NCI-H1048 (cell line): ENCODE measurements at regions not wholly inside any gene's neighbourhood (a gene's known extent, or its start where the extent isn't known, plus 50 kb on each side); places are given as distances from the start of the nearest gene placed in this dataset.
"Not testable (repeated sequence)": the region's sequence is repeated elsewhere in the genome, so short reads cannot be mapped to it uniquely, and the experiment has no call there.

Experiments used
- DNase-seq: peaks from one replicate; lab custom pipeline; 2025; lab: John Stamatoyannopoulos, UW

GRCh38 chr11:90318651-90319050 is 95.8 kb upstream of the CHORDC1 start:
- no peak for DNase-seq

DNA sequence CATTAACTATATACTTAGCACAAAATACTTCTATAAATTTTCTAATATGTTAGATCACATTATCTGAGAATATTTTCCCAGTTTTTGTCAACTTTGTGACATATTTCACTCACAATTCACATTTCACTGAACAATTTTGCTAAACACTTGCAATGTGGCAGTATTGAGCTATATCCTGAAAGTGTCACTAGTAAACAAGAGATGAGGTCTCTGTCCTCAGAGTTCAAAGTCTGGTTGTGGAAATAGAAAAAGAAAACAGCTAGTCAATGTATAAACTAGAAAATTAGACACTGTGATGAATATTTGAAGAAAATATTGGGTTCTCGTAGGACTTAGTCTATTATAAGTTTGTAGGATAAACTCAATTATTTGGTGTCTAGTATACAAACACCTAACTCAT is 87.4 kb upstream of the CHORDC1 start:
- no peak for DNase-seq

DNA sequence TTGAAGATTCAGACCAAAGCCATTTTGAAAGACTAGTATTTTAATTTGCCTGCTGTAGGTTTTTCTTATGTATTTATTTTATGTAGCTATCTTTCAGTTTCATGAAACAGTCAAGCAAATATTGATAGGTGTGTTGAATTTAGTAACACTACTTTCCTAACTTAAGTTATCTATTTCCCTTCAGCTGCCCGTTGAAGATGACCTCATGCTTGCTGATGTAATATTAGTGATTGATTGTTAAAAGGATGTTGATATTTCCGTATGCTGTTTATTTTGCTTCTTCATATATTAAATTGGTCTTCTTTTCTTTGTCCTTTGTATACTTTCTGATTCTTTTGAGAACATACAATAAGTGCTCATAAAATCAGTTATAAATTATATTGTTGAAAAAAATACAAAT is 86.8 kb upstream of the CHORDC1 start:
- DNase-seq = no peak

DNA sequence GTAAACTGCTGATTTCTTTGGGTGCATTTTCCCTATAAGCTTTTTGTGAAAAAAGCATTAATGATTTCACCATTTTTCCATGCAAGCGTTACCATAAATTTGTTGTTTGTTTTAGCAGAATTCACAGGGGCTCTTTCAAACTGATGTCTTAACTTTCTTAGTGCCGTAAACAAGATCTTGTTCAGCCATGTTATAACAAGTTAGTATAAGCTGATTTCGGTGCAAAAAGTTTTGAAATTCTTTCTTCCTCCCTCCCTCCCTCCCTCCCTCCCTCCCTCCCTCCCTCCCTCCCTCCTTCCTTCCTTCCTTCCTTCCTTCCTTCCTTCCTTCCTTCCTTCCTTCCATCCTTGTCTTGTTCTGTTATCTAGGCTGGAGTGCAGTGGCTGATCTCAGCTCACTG is 71.7 kb upstream of the CHORDC1 start:
- DNase-seq = no peak

- no peak for DNase-seq
Measured at GRCh38 chr11:90294091-90294490, 71.2 kb upstream of the CHORDC1 start.

DNA sequence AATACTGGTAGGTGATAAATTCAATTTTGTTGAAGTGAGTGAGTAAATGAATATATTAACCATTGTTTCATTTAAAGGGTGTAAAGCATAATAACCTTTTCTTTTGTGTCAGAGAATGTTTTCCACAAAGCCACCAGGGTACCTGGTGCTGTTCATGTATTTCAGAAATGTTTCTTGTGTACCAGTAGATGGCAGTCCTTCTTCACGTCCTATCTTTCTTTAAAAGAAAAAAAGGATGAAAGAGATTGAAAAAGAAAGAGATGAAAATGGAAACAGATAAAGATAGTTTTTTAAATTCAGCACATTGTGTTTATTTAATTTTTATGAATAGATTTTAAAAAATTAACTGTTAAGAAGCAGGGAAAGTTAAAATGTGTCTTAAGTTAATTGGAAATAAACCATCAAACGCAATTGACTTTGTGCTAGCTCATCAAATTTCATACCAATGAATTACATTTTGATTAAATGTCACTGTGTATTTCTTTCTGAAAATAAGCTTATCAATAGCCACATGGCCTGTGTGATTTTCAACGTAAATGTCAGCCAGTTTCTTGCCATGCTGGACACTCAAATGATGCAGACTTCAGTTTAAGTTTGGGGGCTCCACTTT is 65.5 kb upstream of the CHORDC1 start:
- DNase-seq = peak; percentile 1

DNA sequence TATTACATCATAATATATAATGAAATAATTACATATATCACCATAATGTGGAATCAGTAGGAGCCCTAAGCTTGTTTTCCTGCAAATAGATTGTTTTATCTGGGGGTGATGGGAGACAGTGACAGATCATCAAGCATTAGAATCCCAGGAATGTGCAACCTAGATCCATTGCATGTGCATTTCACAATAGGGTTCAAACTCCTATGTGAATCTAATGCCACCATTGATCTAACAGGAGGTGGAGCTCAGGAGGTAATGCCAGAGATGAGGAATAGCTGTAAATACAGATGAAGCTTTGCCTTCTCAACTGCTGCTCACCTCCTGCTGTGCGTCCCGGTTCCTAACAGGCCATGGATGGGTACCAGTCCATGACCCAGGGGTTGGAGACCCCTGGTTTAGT is 63.8 kb upstream of the CHORDC1 start:
- DNase-seq = no peak

GRCh38 chr11:90284171-90284570 is 61.3 kb upstream of the CHORDC1 start:
- DNase-seq = no peak

DNA sequence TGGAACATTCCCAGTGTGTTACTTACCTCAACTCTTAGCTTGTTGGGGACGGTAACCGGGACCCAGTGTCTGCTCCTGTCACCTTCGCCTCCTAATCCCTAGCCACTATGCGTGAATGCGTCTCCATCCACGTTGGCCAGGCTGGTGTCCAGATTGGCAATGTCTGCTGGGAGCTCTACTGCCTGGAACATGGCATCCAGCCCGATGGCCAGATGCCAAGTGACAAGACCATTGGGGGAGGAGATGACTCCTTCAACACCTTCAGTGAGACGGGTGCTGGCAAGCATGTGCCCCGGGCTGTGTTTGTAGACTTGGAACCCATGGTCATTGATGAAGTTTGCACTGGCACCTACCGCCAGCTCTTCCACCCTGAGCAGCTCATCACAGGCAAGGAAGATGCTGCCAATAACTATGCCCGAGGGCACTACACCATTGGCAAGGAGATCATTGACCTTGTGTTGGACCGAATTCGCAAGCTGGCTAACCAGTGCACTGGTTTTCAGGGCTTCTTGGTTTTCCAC is 59.8 kb upstream of the CHORDC1 start:
- DNase-seq = not testable (repeated sequence)

GRCh38 chr11:90274362-90274761 is 51.5 kb upstream of the CHORDC1 start:
- DNase-seq = no peak
